H1 (cell line): ENCODE measurements at regions not wholly inside any gene's neighbourhood (a gene's known extent, or its start where the extent isn't known, plus 50 kb on each side); places are given as distances from the start of the nearest gene placed in this dataset.

Source experiments
- CTCF ChIA-PET: fragments of 300-600 bp; sonication (Branson Sonifier 250); formaldehyde crosslinking; loops from one replicate; lab custom pipeline; 2021; ENCODE audit not compliant: partially characterized antibody; lab: Charles Lee
- POLR2A ChIA-PET: fragments of 300-600 bp; sonication (Branson Sonifier 250); formaldehyde crosslinking; loops from one replicate; lab custom pipeline; 2021; ENCODE audit warnings: inconsistent platforms; ENCODE audit not compliant: partially characterized antibody; lab: Charles Lee
- DNase-seq, 2 experiments: peaks; one replicate each; pipeline versions ENCODE4 v3.0.0 to v3.0.0-alpha.2; 2010 to 2022; ENCODE audit warnings: low spot score in 2 of 2, low read depth in 1 of 2, mixed read lengths in 1 of 2
- FAIRE-seq: peaks from 2 replicates; lab custom pipeline; 2011; peaks lifted over from hg19 to GRCh38; lab: Jason Lieb, UNC
- H2AFZ ChIP-seq: 2 replicates; pipeline ENCODE4 v1.8.1; 2012; ENCODE audit warnings: low read length, inconsistent platforms
- H2AK5ac ChIP-seq: 2 replicates; pipeline ENCODE4 v1.6.1; 2013; ENCODE audit warnings: low read depth, low read length
- H2BK120ac ChIP-seq: replicated peaks from 2 replicates; pipeline ENCODE3; 2013; ENCODE audit warnings: low read depth, low read length, inconsistent platforms
- H2BK12ac ChIP-seq: 2 replicates; pipeline ENCODE4 v1.6.1; 2013; ENCODE audit warnings: low read depth, low read length
- H2BK15ac ChIP-seq: 2 replicates; pipeline ENCODE4 v1.6.1; 2013; ENCODE audit warnings: low read length
- H2BK20ac ChIP-seq: 2 replicates; pipeline ENCODE4 v1.6.1; 2013; ENCODE audit warnings: low read length
- H2BK5ac ChIP-seq: 2 replicates; pipeline ENCODE4 v1.6.1; 2013; ENCODE audit warnings: low read depth, low read length
- H3K14ac ChIP-seq: 2 replicates; pipeline ENCODE4 v1.6.1; 2013; ENCODE audit warnings: inconsistent platforms; ENCODE audit not compliant: insufficient read length
- H3K18ac ChIP-seq: 2 replicates; pipeline ENCODE4 v1.6.1; 2013; ENCODE audit warnings: low read length; ENCODE audit errors: extremely low read depth
- H3K23ac ChIP-seq: 2 replicates; pipeline ENCODE4 v1.6.1; 2013; ENCODE audit warnings: inconsistent platforms; ENCODE audit not compliant: insufficient read length
- H3K23me2 ChIP-seq: 2 replicates; pipeline ENCODE4 v1.6.1; 2013; ENCODE audit warnings: low read depth, low read length
- H3K27ac ChIP-seq: 2 replicates; pipeline ENCODE4 v1.6.1; 2011; ENCODE audit warnings: low read depth, low read length, inconsistent platforms
- H3K27me3 ChIP-seq, 4 experiments: replicated peaks in 1 of 4; 1 replicate in 1 of 4; 2 replicates in 3 of 4; pipeline versions ENCODE4 v1.6.1 to v1.8.1; 2011 to 2013; ENCODE audit warnings: low read length in 3 of 4, mild to moderate bottlenecking in 3 of 4, inconsistent platforms in 2 of 4, mixed read lengths in 2 of 4, moderate library complexity in 1 of 4; ENCODE audit not compliant: control insufficient read depth in 3 of 4, insufficient read depth in 3 of 4; ENCODE audit errors: extremely low read depth in 1 of 4
- H3K36me3 ChIP-seq, 4 experiments: 2 replicates each; pipeline versions ENCODE4 v1.6.1 to v1.8.1; 2011 to 2013; ENCODE audit warnings: mild to moderate bottlenecking in 4 of 4, low read length in 3 of 4, moderate library complexity in 2 of 4, control low read depth in 1 of 4, inconsistent platforms in 1 of 4; ENCODE audit not compliant: insufficient read depth in 4 of 4, control insufficient read depth in 2 of 4
- H3K4ac ChIP-seq: replicated peaks from 2 replicates; pipeline ENCODE3; 2013; ENCODE audit warnings: low read length, low read depth, mixed read lengths, inconsistent platforms; ENCODE audit not compliant: insufficient read length
- H3K4me1 ChIP-seq, 4 experiments: replicated peaks in 1 of 4; 1 replicate in 1 of 4; 2 replicates in 3 of 4; pipeline versions ENCODE4 v1.6.1 to v1.8.1; 2011 to 2013; ENCODE audit warnings: low read length in 3 of 4, inconsistent platforms in 2 of 4, mixed read lengths in 1 of 4; ENCODE audit not compliant: insufficient read depth in 4 of 4, control insufficient read depth in 3 of 4
- H3K4me2 ChIP-seq, 2 experiments: 2 replicates each; pipeline versions ENCODE4 v1.6.1 to v1.8.1; 2011 to 2013; ENCODE audit warnings: low read depth in 2 of 2, low read length in 2 of 2, control low read depth in 1 of 2, inconsistent platforms in 1 of 2, mild to moderate bottlenecking in 1 of 2; ENCODE audit not compliant: insufficient read depth in 1 of 2
- H3K4me3 ChIP-seq, 4 experiments: fragments of 200-600, 300-600 bp in 1 of 4; sonication (generic), shearing (Covaris generic), sonication (Bioruptor Twin) in 1 of 4; 2 replicates each; pipeline versions ENCODE4 v1.5.1 to v1.8.1; 2011 to 2016; ENCODE audit warnings: low read length in 4 of 4, low read depth in 3 of 4, control low read depth in 2 of 4, inconsistent platforms in 2 of 4, mild to moderate bottlenecking in 2 of 4, mixed read lengths in 1 of 4, moderate library complexity in 1 of 4; ENCODE audit not compliant: insufficient read depth in 2 of 4; ENCODE audit errors: extremely low read depth in 1 of 4
- H3K56ac ChIP-seq: replicated peaks from 2 replicates; pipeline ENCODE3; 2013; ENCODE audit warnings: low read depth, mild to moderate bottlenecking, mixed read lengths, low read length, inconsistent platforms; ENCODE audit not compliant: insufficient read length
- H3K79me1 ChIP-seq: 2 replicates; pipeline ENCODE4 v1.6.1; 2013; ENCODE audit warnings: low read depth, low read length, control low read depth
- H3K79me2 ChIP-seq, 2 experiments: 2 replicates each; pipeline versions ENCODE4 v1.6.1 to v1.8.1; 2012 to 2013; ENCODE audit warnings: low read length in 2 of 2, mild to moderate bottlenecking in 2 of 2, inconsistent platforms in 1 of 2; ENCODE audit not compliant: insufficient read depth in 2 of 2, control insufficient read depth in 1 of 2
- H3K9ac ChIP-seq, 4 experiments: replicated peaks in 1 of 4; 1 replicate in 1 of 4; 2 replicates in 3 of 4; pipeline versions ENCODE4 v1.6.1 to v1.8.1; 2011 to 2013; ENCODE audit warnings: low read depth in 3 of 4, low read length in 3 of 4, control low read depth in 2 of 4, mild to moderate bottlenecking in 2 of 4, moderate library complexity in 2 of 4, inconsistent platforms in 1 of 4; ENCODE audit errors: extremely low read depth in 1 of 4
- H3K9me3 ChIP-seq, 2 experiments: 2 replicates each; pipeline versions ENCODE4 v1.6.1 to v1.8.1; 2012 to 2013; ENCODE audit warnings: mild to moderate bottlenecking in 2 of 2, moderate library complexity in 2 of 2, control low read depth in 1 of 2, inconsistent platforms in 1 of 2, low read depth in 1 of 2, low read length in 1 of 2, mixed read lengths in 1 of 2; ENCODE audit not compliant: insufficient read depth in 2 of 2
- H4K20me1 ChIP-seq, 2 experiments: replicated peaks in 1 of 2; 2 replicates each; pipeline versions ENCODE3 to v1.8.1; 2011 to 2013; ENCODE audit warnings: inconsistent platforms in 2 of 2, low read length in 2 of 2, mild to moderate bottlenecking in 1 of 2; ENCODE audit not compliant: insufficient read depth in 2 of 2, control insufficient read depth in 1 of 2
- H4K5ac ChIP-seq: 2 replicates; pipeline ENCODE4 v1.6.1; 2013; ENCODE audit warnings: low read length, low read depth, mixed read lengths, inconsistent platforms; ENCODE audit not compliant: insufficient read length
- H4K8ac ChIP-seq: 2 replicates; pipeline ENCODE4 v1.8.0; 2013; ENCODE audit warnings: mild to moderate bottlenecking, moderate library complexity, low read length, inconsistent platforms; ENCODE audit not compliant: insufficient read depth; ENCODE audit errors: extremely low read depth
- H4K91ac ChIP-seq: replicated peaks from 2 replicates; pipeline ENCODE3; 2013; ENCODE audit warnings: low read length, mixed read lengths, inconsistent platforms; ENCODE audit not compliant: insufficient read length
- BCL11A ChIP-seq, 2 experiments: IDR thresholded peaks; one replicate each; pipeline ENCODE4 v1.6.1; 2011; ENCODE audit warnings: low read depth in 2 of 2, low read length in 2 of 2, mild to moderate bottlenecking in 2 of 2
- CTBP2 ChIP-seq: IDR thresholded peaks from 2 replicates; pipeline ENCODE4 v1.7.0; 2011; ENCODE audit warnings: borderline replicate concordance, mild to moderate bottlenecking, moderate library complexity, mixed read lengths, low read length; ENCODE audit not compliant: insufficient read depth, insufficient read length
- EZH2 ChIP-seq: fragments of 200-600 bp; sonication (generic); IDR thresholded peaks from 2 replicates; pipeline ENCODE4 v1.7.1; 2012; ENCODE audit warnings: low read depth, mild to moderate bottlenecking, moderate library complexity, low read length, inconsistent platforms; ENCODE audit not compliant: severe bottlenecking
- GTF2F1 ChIP-seq: IDR thresholded peaks from 2 replicates; pipeline ENCODE4 v1.6.1; 2012; ENCODE audit warnings: low read depth, low read length, improper control_type of control experiment, borderline replicate concordance
- HDAC2 ChIP-seq, 2 experiments: fragments of 300-600 bp in 1 of 2; sonication (generic) in 1 of 2; IDR thresholded peaks; 2 replicates each; pipeline ENCODE4 v1.6.1; 2011 to 2012; ENCODE audit warnings: low read depth in 2 of 2, low read length in 2 of 2, mild to moderate bottlenecking in 2 of 2, moderate library complexity in 2 of 2, borderline replicate concordance in 1 of 2, inconsistent platforms in 1 of 2
- JUN ChIP-seq: IDR thresholded peaks from 2 replicates; pipeline ENCODE4 v1.6.1; 2011; ENCODE audit warnings: low read depth, mild to moderate bottlenecking, improper control_type of control experiment, low read length
- JUND ChIP-seq: IDR thresholded peaks from 2 replicates; pipeline ENCODE4 v1.6.1; 2011; ENCODE audit warnings: mild to moderate bottlenecking, improper control_type of control experiment, low read length
- MAFK ChIP-seq: IDR thresholded peaks from 2 replicates; pipeline ENCODE4 v1.6.1; 2012; ENCODE audit warnings: low read depth, mild to moderate bottlenecking, improper control_type of control experiment, low read length
- MAX ChIP-seq: IDR thresholded peaks from 2 replicates; pipeline ENCODE4 v1.6.1; 2012; ENCODE audit warnings: inconsistent platforms
- SIRT6 ChIP-seq: IDR thresholded peaks from one replicate; pipeline ENCODE4 v1.7.1; 2012; ENCODE audit warnings: low read length, inconsistent platforms
- SP1 ChIP-seq: IDR thresholded peaks from 2 replicates; pipeline ENCODE4 v1.6.1; 2011; ENCODE audit warnings: low read depth, low read length
- ZNF274 ChIP-seq: IDR thresholded peaks from 2 replicates; pipeline ENCODE4 v1.7.0; 2012; ENCODE audit warnings: low read length, borderline replicate concordance; ENCODE audit errors: extremely low read depth
- WGBS, 2 experiments: shearing (Covaris generic) in 1 of 2; methylation state at CpG; one replicate each; pipeline versions ENCODE4 v1.1.6 to v1.1.7; 2013 to 2015; ENCODE audit warnings: low lambda C conversion rate in 2 of 2, mixed read lengths in 2 of 2, inconsistent platforms in 1 of 2, low coverage in 1 of 2, missing lambda C conversion rate in 1 of 2; ENCODE audit not compliant: insufficient replicate concordance in 2 of 2, insufficient coverage in 1 of 2, insufficient read length in 1 of 2; ENCODE audit errors: extremely low coverage in 1 of 2, missing lambda C conversion rate in 1 of 2; 5-methylcytosine and 5-hydroxymethylcytosine counted together

- no peaks in the 10 kb centered on the region for H3K9me3 ChIP-seq
- H3K14ac ChIP-seq, result no peak overlapping the region
- DNase-seq (no peak), FAIRE-seq (no peak)
- H2AFZ ChIP-seq, result no peak overlapping the region
- no peak overlapping the region for H3K9ac ChIP-seq
- H3K27me3 ChIP-seq, result no peaks in the 10 kb centered on the region
- H3K79me2 ChIP-seq, result no peaks in the 10 kb centered on the region
- H2BK20ac ChIP-seq, result no peak overlapping the region
- no peak overlapping the region for H3K4me2 ChIP-seq
- H3K4ac ChIP-seq, result no peak overlapping the region
- H3K27ac ChIP-seq, result no peak overlapping the region
- WGBS, 2 experiments, result 72% methylated on average over 6 of the region's 6 CpGs; no CpG with 5 or more reads in 1 of the 2 experiments
- ChIA-PET CTCF (interaction anchor here (0.6 to 8.1 kb wide), 29 partner anchors 9 to 850 kb away, joined by 3 to 66 read pairs (median 4); no protein-coding TSS in a partner anchor), POLR2A (no interaction called here)
- TF ChIP-seq SIRT6 (no peak), MAFK (no peak), JUN (no peak), SP1 (no peak), GTF2F1 (no peak), EZH2 (no peak), JUND (no peak), MAX (no peak), BCL11A (IDR thresholded peaks at IDR 0.05; ENCODE audit: low read depth in 2 of 2, low read length in 2 of 2) (no peak), ZNF274 (no peak), CTBP2 (no peak), HDAC2 (IDR thresholded peaks at IDR 0.05; ENCODE audit: borderline replicate concordance in 1 of 2, low read depth in 2 of 2, low read length in 2 of 2) (no peak)
- no peaks in the 10 kb centered on the region for H3K23me2 ChIP-seq
- H2BK120ac ChIP-seq, result no peak overlapping the region
- no peak overlapping the region for H3K23ac ChIP-seq
- no peak overlapping the region for H3K56ac ChIP-seq
- no peaks in the 10 kb centered on the region for H3K4me1 ChIP-seq
- no peak overlapping the region for H2AK5ac ChIP-seq
- no peak overlapping the region for H2BK12ac ChIP-seq
- no peaks in the 10 kb centered on the region for H3K36me3 ChIP-seq
- no peak overlapping the region for H2BK15ac ChIP-seq
- no peak overlapping the region for H3K18ac ChIP-seq
- H4K5ac ChIP-seq, result no peak overlapping the region
- no peaks in the 10 kb centered on the region for H3K79me1 ChIP-seq
- no peaks in the 10 kb centered on the region for H4K20me1 ChIP-seq
- H4K8ac ChIP-seq, result no peak overlapping the region
- H2BK5ac ChIP-seq, result no peak overlapping the region
- H3K4me3 ChIP-seq, result no peak overlapping the region
- H4K91ac ChIP-seq, result no peak overlapping the region
These were observed 134.1 kb upstream of the TUT7 start for GRCh38 chr9:86488345-86488744.
